K562 (cell line): ENCODE measurements at regions not wholly inside any gene's neighbourhood (a gene's known extent, or its start where the extent isn't known, plus 50 kb on each side); places are given as distances from the start of the nearest gene placed in this dataset.

Experiments
- ATAC-seq: fragments of 200-7000 bp; cut with Tn5 transposase; 3 replicates; pipeline ENCODE4 v1.9.1; 2020; ENCODE audit warnings: moderate library complexity
- BruUV-seq: library from RNA; stranded (reverse); fragments of 400-500 nt; replicated peaks from 2 replicates; lab custom pipeline; 2021; lab: Mats Ljungman, UMichigan
- CTCF ChIA-PET: fragments of 300-600 bp; formaldehyde crosslinking; extraction: SDS; loops from one replicate; lab custom pipeline; 2021; ENCODE audit warnings: low intra/inter-chr PET ratio; lab: Yijun Ruan, JAX
- POLR2A ChIA-PET: fragments of 300-600, 350-650 bp; sonication (Branson Sonifier 250); formaldehyde crosslinking; extraction: SDS; loops from one replicate; lab custom pipeline; 2021; ENCODE audit warnings: antibody characterized with exemption, inconsistent platforms; lab: Yijun Ruan, JAX
- DNase-seq, 4 experiments: peaks; one replicate each; pipeline versions ENCODE4 v3.0.0 to v3.0.0-alpha.2; 2011 to 2018; ENCODE audit warnings: low spot score in 3 of 4, mixed read lengths in 3 of 4; ENCODE audit errors: extremely low read depth in 1 of 4
- FAIRE-seq: peaks from 2 replicates; lab custom pipeline; 2011; peaks lifted over from hg19 to GRCh38; lab: Jason Lieb, UNC
- H2AFZ ChIP-seq: 2 replicates; pipeline ENCODE4 v1.6.0; 2011; ENCODE audit warnings: low read depth, low read length, control low read depth, inconsistent platforms
- H3K27ac ChIP-seq: fragments of 200-600 bp; 3 replicates; pipeline ENCODE4 v1.8.0; 2011; ENCODE audit warnings: low read depth, mild to moderate bottlenecking, control low read depth, inconsistent platforms, low read length, moderate library complexity, mixed read lengths; ENCODE audit errors: extremely low read depth
- H3K27me3 ChIP-seq, 2 experiments: fragments of 300-600 bp in 1 of 2; 2 replicates in 1 of 2; 3 replicates in 1 of 2; pipeline versions ENCODE4 v1.6.0 to v1.8.0; 2011; ENCODE audit warnings: inconsistent platforms in 2 of 2, low read length in 2 of 2, mild to moderate bottlenecking in 1 of 2, mixed read lengths in 1 of 2, moderate library complexity in 1 of 2; ENCODE audit not compliant: control insufficient read depth in 2 of 2, insufficient read depth in 2 of 2
- H3K36me3 ChIP-seq: fragments of 300-600 bp; 3 replicates; pipeline ENCODE4 v1.8.0; 2011; ENCODE audit warnings: mild to moderate bottlenecking, low read length, inconsistent platforms; ENCODE audit not compliant: control insufficient read depth, insufficient read depth
- H3K4me1 ChIP-seq, 2 experiments: fragments of 200-600 bp in 1 of 2; replicated peaks in 1 of 2; 2 replicates in 1 of 2; 3 replicates in 1 of 2; pipeline versions ENCODE4 v1.5.1 to v1.8.0; 2011; ENCODE audit warnings: inconsistent platforms in 2 of 2, low read length in 2 of 2, mild to moderate bottlenecking in 1 of 2, mixed read lengths in 1 of 2, moderate library complexity in 1 of 2; ENCODE audit not compliant: control insufficient read depth in 2 of 2, insufficient read depth in 2 of 2
- H3K4me2 ChIP-seq: 2 replicates; pipeline ENCODE4 v1.6.1; 2011; ENCODE audit warnings: low read length, control low read depth, inconsistent platforms, mixed read lengths; ENCODE audit not compliant: insufficient read depth
- H3K4me3 ChIP-seq: fragments of 200-600 bp; sonication (generic), shearing (Covaris generic); 2 replicates; pipeline ENCODE4 v1.5.1; 2016; ENCODE audit warnings: control low read depth, inconsistent platforms
- H3K79me2 ChIP-seq: fragments of 200-600 bp; 3 replicates; pipeline ENCODE4 v1.8.0; 2011; ENCODE audit warnings: low read length, inconsistent platforms; ENCODE audit not compliant: control insufficient read depth, insufficient read depth
- H3K9ac ChIP-seq, 2 experiments: 2 replicates each; pipeline versions ENCODE4 v1.6.0 to v1.6.1; 2011; ENCODE audit warnings: low read depth in 2 of 2, low read length in 2 of 2, control low read depth in 1 of 2, inconsistent platforms in 1 of 2, mild to moderate bottlenecking in 1 of 2, mixed read lengths in 1 of 2; ENCODE audit not compliant: insufficient read depth in 1 of 2
- H3K9me1 ChIP-seq: one replicate; pipeline ENCODE4 v1.6.0; 2011; ENCODE audit warnings: inconsistent platforms, mild to moderate bottlenecking, low read length, moderate library complexity; ENCODE audit not compliant: control insufficient read depth, insufficient read depth
- H3K9me3 ChIP-seq: replicated peaks from 2 replicates; pipeline ENCODE4 v1.5.1; 2011; ENCODE audit warnings: low read depth, low read length, inconsistent platforms; ENCODE audit not compliant: control insufficient read depth, insufficient read depth
- H4K20me1 ChIP-seq: replicated peaks from 2 replicates; pipeline ENCODE4 v1.6.1; 2011; ENCODE audit warnings: low read length, inconsistent platforms, mixed read lengths; ENCODE audit not compliant: control insufficient read depth, insufficient read depth
- ARID3B ChIP-seq: fragments of 250-450 bp; sonication (Bioruptor Pico); IDR thresholded peaks from 2 replicates; pipeline ENCODE4 v1.4.0; 2020; ENCODE audit warnings: borderline replicate concordance
- CBX5 ChIP-seq: IDR thresholded peaks from 2 replicates; pipeline ENCODE4 v1.6.1; 2014; ENCODE audit warnings: low read depth, borderline replicate concordance
- DACH1 ChIP-seq: fragments of 450-650 bp; IDR thresholded peaks from 2 replicates; pipeline ENCODE4 v1.6.1; 2018; ENCODE audit not compliant: partially characterized antibody
- FIP1L1 ChIP-seq: fragments of 200-400 bp; formaldehyde crosslinking; IDR thresholded peaks from 2 replicates; pipeline ENCODE4 v1.6.1; 2018; ENCODE audit warnings: mild to moderate bottlenecking, low read depth, low read length; ENCODE audit not compliant: poor library complexity, severe bottlenecking
- FUS ChIP-seq: fragments of 200-400 bp; formaldehyde crosslinking; optimal IDR thresholded peaks from 2 replicates; pipeline ENCODE3; 2017; ENCODE audit warnings: low read depth, low read length
- KDM4B ChIP-seq, 2 experiments: fragments of 450-650 bp in 1 of 2; sonication (generic) in 1 of 2; IDR thresholded peaks; 2 replicates each; pipeline ENCODE4 v1.6.1; 2016 to 2017; ENCODE audit warnings: borderline replicate concordance in 2 of 2, antibody characterized with exemption in 1 of 2, low read depth in 1 of 2, mild to moderate bottlenecking in 1 of 2
- KDM5B ChIP-seq: fragments of 200-600 bp; sonication (generic); IDR thresholded peaks from 2 replicates; pipeline ENCODE4 v1.6.1; 2012; ENCODE audit warnings: low read depth, mild to moderate bottlenecking, moderate library complexity, low read length, control low read depth, inconsistent platforms; ENCODE audit not compliant: insufficient replicate concordance
- PYGO2 ChIP-seq: fragments of 450-650 bp; IDR thresholded peaks from 2 replicates; pipeline ENCODE4 v1.6.1; 2016; ENCODE audit warnings: mild to moderate bottlenecking, missing genetic modification characterization, moderate library complexity, missing compliant biosample characterization
- SRSF3 ChIP-seq: fragments of 200-400 bp; formaldehyde crosslinking; IDR thresholded peaks from 2 replicates; pipeline ENCODE4 v1.6.1; 2016; ENCODE audit warnings: mild to moderate bottlenecking, low read length, moderate library complexity; ENCODE audit not compliant: insufficient read depth
- ZNF830 ChIP-seq: fragments of 250-450 bp; sonication (Bioruptor Pico); IDR thresholded peaks from 2 replicates; pipeline ENCODE4 v1.5.0; 2021; ENCODE audit warnings: mild to moderate bottlenecking
- WGBS: fragments of 100-300 bp; shearing (Covaris generic); methylation state at CpG from one replicate; pipeline ENCODE4 v1.1.6; 2016; ENCODE audit warnings: low coverage, mixed read lengths; ENCODE audit not compliant: insufficient coverage; ENCODE audit errors: missing lambda C conversion rate; 5-methylcytosine and 5-hydroxymethylcytosine counted together
- in situ Hi-C: fragments of 300-500 bp; cut with MboI; formaldehyde crosslinking; loops from 4 replicates; pipeline ENCODE4 v1.15.0; 2018; ENCODE audit warnings: inconsistent platforms, mixed read lengths
- intact Hi-C: fragments of 100-400 bp; cut with micrococcal nuclease; formaldehyde crosslinking; loops from 2 replicates; pipeline ENCODE4 v1.14.2; 2022

GRCh38 chr16:62692685-62693084 lies 656.4 kb upstream of the CDH8 start (continued):
- no peak for TF ChIP-seq KDM4B (IDR thresholded peaks at IDR 0.05; ENCODE audit: borderline replicate concordance in 2 of 2, low read depth in 1 of 2)

GRCh38 chr16:62681819-62682218 lies 645.6 kb upstream of the CDH8 start:
- no peaks in the 10 kb centered on the region for H3K9me1 ChIP-seq

More at GRCh38 chr16:62681819-62682218, 645.6 kb upstream of the CDH8 start:
- no peaks in the 10 kb centered on the region for H3K36me3 ChIP-seq
- no peak overlapping the region for H3K4me3 ChIP-seq
- H3K27ac ChIP-seq = no peak overlapping the region
- no peaks in the 10 kb centered on the region for H3K79me2 ChIP-seq
- in situ Hi-C loops = no loop called here
- no peaks in the 10 kb centered on the region for H3K4me1 ChIP-seq
- ChIA-PET POLR2A (no interaction called here), CTCF (no interaction called here)
- H3K4me2 ChIP-seq = no peak overlapping the region
- H3K27me3 ChIP-seq = no peaks in the 10 kb centered on the region
- no peak overlapping the region for H3K9ac ChIP-seq
- DNase-seq (no peak), FAIRE-seq (no peak), ATAC-seq (no peak)
- WGBS = 0% methylated on average over 1 of the region's 1 CpG
- intact Hi-C loops = no loop called here
- TF ChIP-seq FUS (no peak), CBX5 (no peak), FIP1L1 (no peak), ARID3B (no peak), DACH1 (no peak), PYGO2 (tag) (no peak), KDM5B (no peak), SRSF3 (no peak), ZNF830 (CRISPR knock-in tag) (no peak)
- H4K20me1 ChIP-seq = no peaks in the 10 kb centered on the region
- no TSS peak for BruUV-seq
- H2AFZ ChIP-seq = no peak overlapping the region
- H3K9me3 ChIP-seq = no peaks in the 10 kb centered on the region
